ENCODE measurements at regions not wholly inside any gene's neighbourhood (a gene's known extent, or its start where the extent isn't known, plus 50 kb on each side); places are given as distances from the start of the nearest gene placed in this dataset.

GRCh38 chr12:92506891-92507290, 195.9 kb upstream of the PLEKHG7 start:
- TF ChIP-seq CTCF (conservative IDR thresholded peaks at IDR 0.05) (no peak), EZH2 (IDR thresholded peaks at IDR 0.05; ENCODE audit: low read depth) (no peak)
